Calu3 (cell line): ENCODE measurements at regions not wholly inside any gene's neighbourhood (a gene's known extent, or its start where the extent isn't known, plus 50 kb on each side); places are given as distances from the start of the nearest gene placed in this dataset.

Experiments
- BruUV-seq: library from RNA; stranded (reverse); fragments of 400-500 nt; replicated peaks from 2 replicates; lab custom pipeline; 2021; lab: Mats Ljungman, UMichigan
- CTCF ChIA-PET: fragments of 300-600 bp; sonication (Branson Sonifier 250); formaldehyde crosslinking; loops from one replicate; lab custom pipeline; 2022; ENCODE audit warnings: antibody characterized with exemption; lab: Charles Lee
- DNase-seq: peaks from one replicate; pipeline ENCODE4 v3.0.0; 2022
- H3K27ac Mint-ChIP-seq: one replicate; pipeline ENCODE4 v1.8.0; 2022; ENCODE audit warnings: mixed read lengths; ENCODE audit not compliant: unreplicated experiment
- H3K27me3 Mint-ChIP-seq: one replicate; pipeline ENCODE4 v1.8.0; 2022; ENCODE audit warnings: mixed read lengths; ENCODE audit not compliant: unreplicated experiment
- H3K36me3 Mint-ChIP-seq: one replicate; pipeline ENCODE4 v1.8.0; 2022; ENCODE audit warnings: mild to moderate bottlenecking, moderate library complexity, mixed read lengths; ENCODE audit not compliant: insufficient read depth, unreplicated experiment
- H3K4me1 Mint-ChIP-seq: one replicate; pipeline ENCODE4 v1.8.0; 2022; ENCODE audit warnings: mild to moderate bottlenecking, low read depth, mixed read lengths; ENCODE audit not compliant: unreplicated experiment
- H3K4me3 Mint-ChIP-seq: one replicate; pipeline ENCODE4 v1.8.0; 2022; ENCODE audit warnings: mild to moderate bottlenecking, low read depth, moderate library complexity, mixed read lengths; ENCODE audit not compliant: unreplicated experiment
- H3K9me3 Mint-ChIP-seq: one replicate; pipeline ENCODE4 v1.8.0; 2022; ENCODE audit warnings: low read depth, mixed read lengths; ENCODE audit not compliant: unreplicated experiment
- intact Hi-C: fragments of 100-400 bp; cut with micrococcal nuclease; formaldehyde crosslinking; loops from one replicate; pipeline ENCODE4 v1.10.0; 2022; ENCODE audit not compliant: unreplicated experiment
- TF ChIP-seq, protein P1 (sequence below): fragments of 200-600 bp; IDR thresholded peaks from one replicate; pipeline ENCODE4 v1.8.0; 2022; ENCODE audit warnings: antibody characterized with exemption; ENCODE audit not compliant: unreplicated experiment

GRCh38 chr18:22683196-22683676, 249.9 kb upstream of the RBBP8 start:
- TF ChIP-seq, protein P1, sequence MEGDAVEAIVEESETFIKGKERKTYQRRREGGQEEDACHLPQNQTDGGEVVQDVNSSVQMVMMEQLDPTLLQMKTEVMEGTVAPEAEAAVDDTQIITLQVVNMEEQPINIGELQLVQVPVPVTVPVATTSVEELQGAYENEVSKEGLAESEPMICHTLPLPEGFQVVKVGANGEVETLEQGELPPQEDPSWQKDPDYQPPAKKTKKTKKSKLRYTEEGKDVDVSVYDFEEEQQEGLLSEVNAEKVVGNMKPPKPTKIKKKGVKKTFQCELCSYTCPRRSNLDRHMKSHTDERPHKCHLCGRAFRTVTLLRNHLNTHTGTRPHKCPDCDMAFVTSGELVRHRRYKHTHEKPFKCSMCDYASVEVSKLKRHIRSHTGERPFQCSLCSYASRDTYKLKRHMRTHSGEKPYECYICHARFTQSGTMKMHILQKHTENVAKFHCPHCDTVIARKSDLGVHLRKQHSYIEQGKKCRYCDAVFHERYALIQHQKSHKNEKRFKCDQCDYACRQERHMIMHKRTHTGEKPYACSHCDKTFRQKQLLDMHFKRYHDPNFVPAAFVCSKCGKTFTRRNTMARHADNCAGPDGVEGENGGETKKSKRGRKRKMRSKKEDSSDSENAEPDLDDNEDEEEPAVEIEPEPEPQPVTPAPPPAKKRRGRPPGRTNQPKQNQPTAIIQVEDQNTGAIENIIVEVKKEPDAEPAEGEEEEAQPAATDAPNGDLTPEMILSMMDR: no peak
- Mint-ChIP-seq H3K4me1 (peaks cover 50% of the 10 kb centered on the region), H3K27me3 (no peaks in the 10 kb centered on the region), H3K27ac (peak overlapping the region; percentile 96), H3K36me3 (peaks cover 10% of the 10 kb centered on the region), H3K4me3 (peak overlapping the region; percentile 56), H3K9me3 (no peaks in the 10 kb centered on the region)
- no TSS peak for BruUV-seq
- intact Hi-C loops: no loop called here
- CTCF ChIA-PET: interaction anchor here (0.8 to 1.2 kb wide), 3 partner anchors 9 to 979 kb away, joined by 3 read pairs; no protein-coding TSS in a partner anchor
- DNase-seq: peak; percentile 90

DNA sequence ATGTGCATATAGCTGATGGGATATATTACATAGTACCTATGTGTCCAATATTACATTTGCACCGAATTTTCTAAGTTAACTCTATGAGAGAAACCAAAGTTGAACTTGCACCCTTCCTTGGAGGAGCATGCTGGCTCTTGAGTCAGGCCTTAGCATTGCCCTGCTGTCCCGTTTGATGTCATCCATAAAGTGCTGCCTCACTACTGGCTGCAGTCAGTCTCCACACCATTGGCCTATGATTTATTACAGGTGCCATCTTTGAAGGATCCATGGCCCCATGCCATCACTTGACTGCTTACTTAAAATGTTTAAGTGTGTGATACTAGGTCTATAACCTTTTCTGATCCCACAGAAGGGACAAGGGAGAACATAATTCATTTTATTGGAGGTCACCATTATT, 249.3 kb upstream of the RBBP8 start:
- Mint-ChIP-seq H3K27ac (peak overlapping the region; percentile 96), H3K9me3 (no peaks in the 10 kb centered on the region), H3K27me3 (no peaks in the 10 kb centered on the region)

DNA sequence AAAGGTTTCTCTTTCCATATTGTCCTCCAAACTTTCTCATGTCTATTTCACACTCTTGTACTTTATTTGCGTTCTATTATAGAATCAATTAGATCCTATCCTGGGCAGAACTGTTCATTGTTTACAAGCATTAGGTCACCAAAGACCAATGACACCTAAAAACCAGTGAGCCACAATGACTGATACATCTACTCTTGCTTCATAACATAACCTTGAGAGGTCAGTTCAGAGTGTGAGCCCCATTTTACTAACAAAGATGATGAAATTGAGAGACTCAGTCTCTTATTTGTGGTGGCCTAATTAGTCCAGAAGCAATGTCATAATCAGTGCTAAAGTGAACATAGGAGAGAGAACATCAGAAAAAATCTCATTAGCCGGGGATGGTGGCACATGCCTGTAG, 248.9 kb upstream of the RBBP8 start:
- Mint-ChIP-seq H3K36me3 (peaks cover 10% of the 10 kb centered on the region), H3K9me3 (no peaks in the 10 kb centered on the region), H3K27ac (peak overlapping the region; percentile 96), H3K4me3 (no peak overlapping the region), H3K4me1 (peaks cover 41% of the 10 kb centered on the region), H3K27me3 (no peaks in the 10 kb centered on the region)
- CTCF ChIA-PET: no interaction called here
- intact Hi-C loops: no loop called here
- BruUV-seq: no TSS peak
- no peak for DNase-seq
- TF ChIP-seq, protein P1: no peak

More for the DNA sequence above, 249.3 kb upstream of the RBBP8 start:
- Mint-ChIP-seq H3K4me3 (peak overlapping the region; percentile 56), H3K36me3 (peaks cover 10% of the 10 kb centered on the region), H3K4me1 (peaks cover 44% of the 10 kb centered on the region)
- TF ChIP-seq, protein P1: no peak
- BruUV-seq: no TSS peak
- CTCF ChIA-PET: interaction anchor here (0.8 to 1.2 kb wide), 2 partner anchors 119 to 980 kb away, joined by 3 read pairs; no protein-coding TSS in a partner anchor
- intact Hi-C loops: no loop called here
- DNase-seq: no peak

- intact Hi-C loops: no loop called here
- no peaks in the 10 kb centered on the region for H3K9me3 Mint-ChIP-seq
- no peak overlapping the region for H3K27ac Mint-ChIP-seq
- TF ChIP-seq, protein P1: no peak
- BruUV-seq: no TSS peak
- H3K36me3 Mint-ChIP-seq: peaks cover 10% of the 10 kb centered on the region
- CTCF ChIA-PET: no interaction called here
- H3K4me3 Mint-ChIP-seq: no peak overlapping the region
- peaks cover 40% of the 10 kb centered on the region for H3K4me1 Mint-ChIP-seq
- no peak for DNase-seq
- H3K27me3 Mint-ChIP-seq: no peaks in the 10 kb centered on the region
Observed at GRCh38 chr18:22685788-22686187, 247.3 kb upstream of the RBBP8 start.
